HEK293T (cell line): ENCODE measurements at regions not wholly inside any gene's neighbourhood (a gene's known extent, or its start where the extent isn't known, plus 50 kb on each side); places are given as distances from the start of the nearest gene placed in this dataset.

Experiments used
- CTCF ChIA-PET: fragments of 350-600 bp; formaldehyde crosslinking; extraction: SDS; loops from one replicate; lab custom pipeline; 2021; ENCODE audit warnings: antibody characterized with exemption, inconsistent platforms; lab: Yijun Ruan, JAX
- POLR2A ChIA-PET: fragments of 350-600 bp; formaldehyde crosslinking; extraction: SDS; loops from one replicate; lab custom pipeline; 2020; ENCODE audit warnings: antibody characterized with exemption, inconsistent platforms; lab: Yijun Ruan, JAX
- DNase-seq: peaks from one replicate; pipeline ENCODE4 v3.0.0; 2012; ENCODE audit warnings: mixed read lengths; ENCODE audit errors: extremely low spot score
- ARNT ChIP-seq: fragments of 450-650 bp; IDR thresholded peaks from 2 replicates; pipeline ENCODE4 v1.6.1; 2017; ENCODE audit warnings: mild to moderate bottlenecking
- BHLHE40 ChIP-seq: fragments of 450-650 bp; IDR thresholded peaks from 2 replicates; pipeline ENCODE4 v1.6.1; 2016; ENCODE audit warnings: mild to moderate bottlenecking, moderate library complexity, borderline replicate concordance
- CTBP1 ChIP-seq: fragments of 450-650 bp; IDR thresholded peaks from 2 replicates; pipeline ENCODE4 v1.6.1; 2016; ENCODE audit warnings: borderline replicate concordance
- ELF4 ChIP-seq: fragments of 450-650 bp; IDR thresholded peaks from 2 replicates; pipeline ENCODE4 v1.6.1; 2017; ENCODE audit warnings: antibody characterized with exemption
- FOXA1 ChIP-seq: fragments of 450-650 bp; IDR thresholded peaks from 2 replicates; pipeline ENCODE4 v1.6.1; 2016; ENCODE audit warnings: mild to moderate bottlenecking
- FOXK2 ChIP-seq: fragments of 450-650 bp; IDR thresholded peaks from 2 replicates; pipeline ENCODE4 v1.6.1; 2016; ENCODE audit warnings: mild to moderate bottlenecking
- FOXM1 ChIP-seq: fragments of 450-650 bp; IDR thresholded peaks from 2 replicates; pipeline ENCODE4 v1.6.1; 2017; ENCODE audit warnings: mild to moderate bottlenecking, borderline replicate concordance
- HDGF ChIP-seq: fragments of 450-650 bp; IDR thresholded peaks from 2 replicates; pipeline ENCODE4 v1.6.1; 2017; ENCODE audit warnings: antibody characterized with exemption, borderline replicate concordance
- L3MBTL2 ChIP-seq: fragments of 450-650 bp; conservative IDR thresholded peaks from 2 replicates; pipeline ENCODE4 v1.6.1; 2016; ENCODE audit warnings: mild to moderate bottlenecking
- LEF1 ChIP-seq: fragments of 450-650 bp; IDR thresholded peaks from 2 replicates; pipeline ENCODE4 v1.6.1; 2017; ENCODE audit warnings: mild to moderate bottlenecking, borderline replicate concordance
- NFRKB ChIP-seq: fragments of 450-650 bp; IDR thresholded peaks from 2 replicates; pipeline ENCODE4 v1.6.1; 2016; ENCODE audit warnings: mild to moderate bottlenecking, moderate library complexity
- SP1 ChIP-seq: fragments of 450-650 bp; IDR thresholded peaks from 2 replicates; pipeline ENCODE4 v1.6.1; 2017
- SUZ12 ChIP-seq: fragments of 450-650 bp; IDR thresholded peaks from 2 replicates; pipeline ENCODE4 v1.6.1; 2016; ENCODE audit warnings: mild to moderate bottlenecking
- TARDBP ChIP-seq: fragments of 450-650 bp; IDR thresholded peaks from 2 replicates; pipeline ENCODE4 v1.6.1; 2016
- ZNF384 ChIP-seq: fragments of 450-650 bp; IDR thresholded peaks from 2 replicates; pipeline ENCODE4 v1.6.1; 2016
- TF ChIP-seq, protein P1 (sequence below): fragments of 450-650 bp; IDR thresholded peaks from 2 replicates; pipeline ENCODE4 v1.6.1; 2016

DNA sequence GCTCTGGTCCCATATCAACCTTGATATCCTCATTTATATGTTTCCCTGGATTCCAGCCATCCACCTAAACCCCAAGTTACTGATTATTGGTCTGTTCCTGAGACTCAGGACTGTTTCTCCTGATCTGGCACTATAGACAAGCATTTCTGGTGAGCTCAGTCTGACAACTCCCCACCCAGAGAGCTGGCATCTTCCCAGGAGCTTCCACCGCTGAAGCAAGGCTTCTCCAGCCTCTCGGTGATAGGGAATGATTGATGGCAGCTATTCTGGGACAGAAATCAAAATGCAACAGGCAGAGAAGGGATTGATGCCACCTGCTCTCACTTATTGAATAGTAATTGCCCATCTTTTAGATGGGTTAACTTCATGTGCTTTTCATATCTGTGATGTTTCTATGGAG lies 169.7 kb upstream of the GGTLC1 start:
- ChIA-PET CTCF (no interaction called here), POLR2A (no interaction called here)
- TF ChIP-seq NFRKB (no peak), BHLHE40 (no peak), FOXK2 (no peak), SUZ12 (no peak), CTBP1 (no peak), FOXM1 (no peak), HDGF (no peak), FOXA1 (no peak)
- DNase-seq, result no peak

GRCh38 chr20:24157213-24157612 lies 168.6 kb upstream of the GGTLC1 start:
- CTCF ChIA-PET, result no interaction called here
- no peak for TF ChIP-seq TARDBP
- no peak for TF ChIP-seq SP1
- no peak for TF ChIP-seq ZNF384
- TF ChIP-seq, protein P1, sequence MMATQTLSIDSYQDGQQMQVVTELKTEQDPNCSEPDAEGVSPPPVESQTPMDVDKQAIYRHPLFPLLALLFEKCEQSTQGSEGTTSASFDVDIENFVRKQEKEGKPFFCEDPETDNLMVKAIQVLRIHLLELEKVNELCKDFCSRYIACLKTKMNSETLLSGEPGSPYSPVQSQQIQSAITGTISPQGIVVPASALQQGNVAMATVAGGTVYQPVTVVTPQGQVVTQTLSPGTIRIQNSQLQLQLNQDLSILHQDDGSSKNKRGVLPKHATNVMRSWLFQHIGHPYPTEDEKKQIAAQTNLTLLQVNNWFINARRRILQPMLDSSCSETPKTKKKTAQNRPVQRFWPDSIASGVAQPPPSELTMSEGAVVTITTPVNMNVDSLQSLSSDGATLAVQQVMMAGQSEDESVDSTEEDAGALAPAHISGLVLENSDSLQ, result no peak
- no peak for TF ChIP-seq LEF1
- no peak for TF ChIP-seq FOXA1
- no peak for TF ChIP-seq ARNT
- no peak for TF ChIP-seq ELF4

GRCh38 chr20:24153101-24154040 lies 164.8 kb upstream of the GGTLC1 start:
- DNase-seq, result no peak
- ChIA-PET CTCF (no interaction called here), POLR2A (no interaction called here)
- TF ChIP-seq ZNF384, result no peak
- no peak for TF ChIP-seq CTBP1
- no peak for TF ChIP-seq L3MBTL2
- no peak for TF ChIP-seq TARDBP
- TF ChIP-seq FOXM1, result no peak

More at GRCh38 chr20:24157213-24157612, 168.6 kb upstream of the GGTLC1 start:
- DNase-seq, result no peak
- POLR2A ChIA-PET, result no interaction called here

- POLR2A ChIA-PET, result no interaction called here
- CTCF ChIA-PET, result no interaction called here
- no peak for DNase-seq
- TF ChIP-seq ZNF384, result no peak
- TF ChIP-seq ELF4, result no peak
- TF ChIP-seq FOXM1, result no peak
- no peak for TF ChIP-seq FOXK2
- TF ChIP-seq SP1, result no peak
- TF ChIP-seq LEF1, result no peak
- no peak for TF ChIP-seq HDGF
- no peak for TF ChIP-seq NFRKB
- TF ChIP-seq SUZ12, result no peak
- TF ChIP-seq BHLHE40, result no peak
- no peak for TF ChIP-seq FOXA1
- no peak for TF ChIP-seq ARNT
- TF ChIP-seq, protein P1, result no peak
- no peak for TF ChIP-seq CTBP1
- no peak for TF ChIP-seq TARDBP
These were observed 163.2 kb upstream of the GGTLC1 start for GRCh38 chr20:24151621-24152294.

- POLR2A ChIA-PET, result no interaction called here
- no peak for DNase-seq
- TF ChIP-seq BHLHE40, result no peak
- TF ChIP-seq, protein P1, result no peak
- TF ChIP-seq LEF1, result no peak
- TF ChIP-seq FOXM1, result no peak
- TF ChIP-seq HDGF, result no peak
- no peak for TF ChIP-seq CTBP1
- TF ChIP-seq ARNT, result no peak
- TF ChIP-seq FOXA1, result no peak
- no peak for TF ChIP-seq L3MBTL2
- no peak for TF ChIP-seq SP1
- no peak for TF ChIP-seq NFRKB
- no peak for TF ChIP-seq TARDBP
- no peak for TF ChIP-seq ZNF384
- CTCF ChIA-PET, result no interaction called here
These were observed 161.8 kb upstream of the GGTLC1 start for GRCh38 chr20:24150406-24150805.

- CTCF ChIA-PET, result no interaction called here
- no peak for TF ChIP-seq FOXM1
- no peak for TF ChIP-seq CTBP1
- TF ChIP-seq TARDBP, result no peak
- TF ChIP-seq, protein P1, result no peak
- TF ChIP-seq SP1, result no peak
- TF ChIP-seq ZNF384, result no peak
- TF ChIP-seq ELF4, result no peak
- POLR2A ChIA-PET, result no interaction called here
- peak; percentile 39 for DNase-seq
These were observed 161.3 kb upstream of the GGTLC1 start for GRCh38 chr20:24149881-24150307.
